HCT116 (cell line): ENCODE measurements at regions not wholly inside any gene's neighbourhood (a gene's known extent, or its start where the extent isn't known, plus 50 kb on each side); places are given as distances from the start of the nearest gene placed in this dataset.

Experiments
- ATAC-seq: fragments of 200-7000 bp; cut with Tn5 transposase; 2 replicates; pipeline ENCODE4 v1.9.1; 2020; ENCODE audit warnings: mild to moderate bottlenecking, moderate library complexity
- BruUV-seq: library from RNA; stranded (reverse); fragments of 400-500 nt; replicated peaks from 2 replicates; lab custom pipeline; 2021; lab: Mats Ljungman, UMichigan
- CTCF ChIA-PET: fragments of 300-600 bp; sonication (Branson Sonifier 250); formaldehyde crosslinking; loops from one replicate; lab custom pipeline; 2021; ENCODE audit warnings: antibody characterized with exemption; lab: Charles Lee
- POLR2A ChIA-PET: fragments of 300-600, 350-600 bp; sonication (Branson Sonifier 250); formaldehyde crosslinking; loops from one replicate; lab custom pipeline; 2021; ENCODE audit warnings: antibody characterized with exemption; lab: Charles Lee
- RAD21 ChIA-PET, 2 experiments: fragments of 300-600 bp; sonication (Branson Sonifier 250); formaldehyde crosslinking; loops; one replicate each; lab custom pipeline; 2023; ENCODE audit warnings: low total read pairs in 2 of 2; ENCODE audit not compliant: uncharacterized antibody in 2 of 2, unreplicated experiment in 2 of 2, low non-redundant PET in 1 of 2; lab: Charles Lee
- DNase-seq: peaks from one replicate; pipeline ENCODE4 v3.0.0-alpha.2; 2010; ENCODE audit warnings: low read depth, low spot score
- H2AFZ ChIP-seq: fragments of 200-600 bp; shearing (Covaris generic), sonication (generic); 2 replicates; pipeline ENCODE4 v1.6.1; 2017; ENCODE audit warnings: low read depth, mixed run types, mixed read lengths, antibody characterized with exemption, low read length; ENCODE audit not compliant: poor library complexity, severe bottlenecking
- H3K27ac ChIP-seq: 2 replicates; pipeline ENCODE4 v1.5.1; 2012; ENCODE audit warnings: low read depth, low read length
- H3K27me3 ChIP-seq: fragments of 200-600 bp; sonication (generic); 2 replicates; pipeline ENCODE4 v1.6.1; 2016; ENCODE audit warnings: mixed run types, low read length, mixed read lengths; ENCODE audit not compliant: insufficient read depth
- H3K36me3 ChIP-seq, 2 experiments: fragments of 200-500 bp in 1 of 2; fragments of 200-600 bp in 1 of 2; sonication (Bioruptor generic) in 1 of 2; sonication (generic) in 1 of 2; 2 replicates each; pipeline versions ENCODE4 v1.5.1 to v1.6.1; 2014 to 2016; ENCODE audit warnings: low read length in 2 of 2, inconsistent platforms in 1 of 2, mixed read lengths in 1 of 2, mixed run types in 1 of 2; ENCODE audit not compliant: insufficient read depth in 2 of 2, control insufficient read depth in 1 of 2
- H3K4me1 ChIP-seq, 2 experiments: fragments of 200-600 bp in 1 of 2; sonication (generic) in 1 of 2; 2 replicates each; pipeline versions ENCODE4 v1.5.1 to v1.6.1; 2012 to 2017; ENCODE audit warnings: low read length in 2 of 2, inconsistent platforms in 1 of 2, mild to moderate bottlenecking in 1 of 2, mixed read lengths in 1 of 2, mixed run types in 1 of 2, moderate library complexity in 1 of 2; ENCODE audit not compliant: insufficient read depth in 2 of 2, control insufficient read depth in 1 of 2
- H3K4me2 ChIP-seq: fragments of 200-600 bp; sonication (generic); 2 replicates; pipeline ENCODE4 v1.6.1; 2017; ENCODE audit warnings: mixed run types, low read length, mixed read lengths
- H3K4me3 ChIP-seq, 2 experiments: fragments of 200-600 bp in 1 of 2; sonication (generic) in 1 of 2; replicated peaks in 1 of 2; 2 replicates each; pipeline ENCODE4 v1.5.1; 2011 to 2016; ENCODE audit warnings: low read length in 2 of 2, control low read depth in 1 of 2, low read depth in 1 of 2, mild to moderate bottlenecking in 1 of 2, mixed read lengths in 1 of 2, mixed run types in 1 of 2
- H3K79me2 ChIP-seq: fragments of 200-600 bp; sonication (generic); 2 replicates; pipeline ENCODE4 v1.6.1; 2017; ENCODE audit warnings: mild to moderate bottlenecking, mixed run types, low read length, moderate library complexity, mixed read lengths; ENCODE audit not compliant: insufficient read depth
- H3K9ac ChIP-seq: fragments of 200-600 bp; sonication (generic); 2 replicates; pipeline ENCODE4 v1.6.1; 2016; ENCODE audit warnings: low read length, mixed read lengths
- H3K9me2 ChIP-seq: fragments of 200-600 bp; sonication (generic), shearing (Covaris generic); 2 replicates; pipeline ENCODE4 v1.6.1; 2017; ENCODE audit warnings: mixed run types, mild to moderate bottlenecking, moderate library complexity; ENCODE audit not compliant: insufficient read depth
- H3K9me3 ChIP-seq, 2 experiments: fragments of 200-500 bp in 1 of 2; fragments of 200-600 bp in 1 of 2; sonication (Bioruptor generic) in 1 of 2; sonication (generic) in 1 of 2; 2 replicates each; pipeline ENCODE4 v1.6.1; 2014 to 2017; ENCODE audit warnings: low read length in 2 of 2, mixed read lengths in 2 of 2, inconsistent platforms in 1 of 2, low read depth in 1 of 2, mild to moderate bottlenecking in 1 of 2, mixed run types in 1 of 2, moderate library complexity in 1 of 2; ENCODE audit not compliant: control insufficient read depth in 1 of 2, insufficient read depth in 1 of 2
- H4K20me1 ChIP-seq: fragments of 200-600 bp; sonication (generic), shearing (Covaris generic); 2 replicates; pipeline ENCODE4 v1.6.1; 2017; ENCODE audit warnings: mixed run types, mild to moderate bottlenecking, moderate library complexity; ENCODE audit not compliant: insufficient read depth
- ATF3 ChIP-seq: IDR thresholded peaks from 2 replicates; pipeline ENCODE4 v1.6.1; 2012
- CEBPB ChIP-seq: IDR thresholded peaks from 2 replicates; pipeline ENCODE4 v1.6.1; 2012; ENCODE audit warnings: low read depth
- EGR1 ChIP-seq: IDR thresholded peaks from 2 replicates; pipeline ENCODE4 v1.6.1; 2012; ENCODE audit warnings: low read depth
- ELF1 ChIP-seq: IDR thresholded peaks from 2 replicates; pipeline ENCODE4 v1.6.1; 2012; ENCODE audit warnings: low read depth, borderline replicate concordance
- EZH2phosphoT487 ChIP-seq: fragments of 200-600 bp; IDR thresholded peaks from 2 replicates; pipeline ENCODE4 v1.6.1; 2018; ENCODE audit warnings: antibody characterized with exemption, borderline replicate concordance
- FOSL1 ChIP-seq: IDR thresholded peaks from 2 replicates; pipeline ENCODE4 v1.6.1; 2012; ENCODE audit warnings: low read depth
- MAX ChIP-seq: IDR thresholded peaks from 2 replicates; pipeline ENCODE4 v1.6.1; 2012
- POLR2A ChIP-seq: IDR thresholded peaks from 2 replicates; pipeline ENCODE4 v1.7.0; 2011; ENCODE audit warnings: borderline replicate concordance; ENCODE audit not compliant: insufficient read depth, insufficient read length; ENCODE audit errors: extremely low read depth
- POLR2AphosphoS5 ChIP-seq: IDR thresholded peaks from 2 replicates; pipeline ENCODE4 v1.6.1; 2011; ENCODE audit warnings: mild to moderate bottlenecking, low read depth, low read length, moderate library complexity
- SIN3A ChIP-seq: IDR thresholded peaks from 2 replicates; pipeline ENCODE4 v1.6.1; 2012; ENCODE audit warnings: low read depth
- SRF ChIP-seq: IDR thresholded peaks from 2 replicates; pipeline ENCODE4 v1.6.1; 2012; ENCODE audit warnings: low read depth
- TCF7L2 ChIP-seq: IDR thresholded peaks from 2 replicates; pipeline ENCODE4 v1.7.0; 2011; ENCODE audit warnings: borderline replicate concordance, inconsistent platforms; ENCODE audit not compliant: insufficient read depth, insufficient read length; ENCODE audit errors: extremely low read depth
- YY1 ChIP-seq: IDR thresholded peaks from 2 replicates; pipeline ENCODE4 v1.6.1; 2011; ENCODE audit warnings: low read length, low read depth, moderate library complexity, mild to moderate bottlenecking; ENCODE audit not compliant: insufficient replicate concordance; ENCODE audit errors: extremely low read depth
- ZBTB33 ChIP-seq: IDR thresholded peaks from 2 replicates; pipeline ENCODE4 v1.6.1; 2011; ENCODE audit warnings: mild to moderate bottlenecking, low read length, moderate library complexity; ENCODE audit not compliant: insufficient replicate concordance; ENCODE audit errors: extremely low read depth
- ZFX ChIP-seq: fragments of 450-650 bp; IDR thresholded peaks from 2 replicates; pipeline ENCODE4 v1.6.1; 2017
- ZNF274 ChIP-seq: fragments of 200-500 bp; sonication (Bioruptor generic); IDR thresholded peaks from 2 replicates; pipeline ENCODE4 v1.6.1; 2014; ENCODE audit warnings: mild to moderate bottlenecking, low read depth, low read length, inconsistent platforms
- intact Hi-C: fragments of 100-400 bp; cut with micrococcal nuclease; formaldehyde crosslinking; loops from 2 replicates; pipeline ENCODE4 v1.10.0; 2022

- ChIA-PET RAD21 (no interaction called here), POLR2A (no interaction called here), CTCF (no interaction called here)
- Histone ChIP-seq H3K79me2 (no peaks in the 10 kb centered on the region), H3K4me3 (no peak overlapping the region), H3K9me3 (peaks cover 0 to 5% of the 10 kb centered on the region in 2 experiments; a peak in 1 of 4 replicates), H3K36me3 (no peaks in the 10 kb centered on the region), H3K27ac (no peak overlapping the region), H3K4me1 (no peaks in the 10 kb centered on the region), H4K20me1 (no peaks in the 10 kb centered on the region), H3K9ac (no peak overlapping the region), H3K4me2 (no peak overlapping the region)
- no peak for DNase-seq
- ATAC-seq: no peak
- intact Hi-C loops: no loop called here
- no peak for TF ChIP-seq SIN3A
- no peak for TF ChIP-seq CEBPB
- no peak for TF ChIP-seq ZNF274
- TF ChIP-seq EZH2phosphoT487: no peak
- TF ChIP-seq YY1: no peak
- TF ChIP-seq POLR2A: no peak
- no peak for TF ChIP-seq TCF7L2
- TF ChIP-seq SRF: no peak
- no peak for TF ChIP-seq FOSL1
- no peak for TF ChIP-seq ATF3
- TF ChIP-seq POLR2AphosphoS5: no peak
- TF ChIP-seq, all 23 proteins: peak for 0
- Histone ChIP-seq H2AFZ (no peak overlapping the region), H3K9me2 (no peaks in the 10 kb centered on the region), H3K27me3 (no peaks in the 10 kb centered on the region; the same call in 1 of the 2 replicates)
- BruUV-seq: no TSS peak
These were observed 214.9 kb upstream of the KCNG1 start for GRCh38 chr20:51237791-51238190.

- ChIA-PET CTCF (no interaction called here), POLR2A (no interaction called here), RAD21 (no interaction called here)
- BruUV-seq: no TSS peak
- H2AFZ ChIP-seq: no peak overlapping the region
- no peak overlapping the region for H3K4me3 ChIP-seq
- peaks cover under 1% of the 10 kb centered on the region; the same call in 1 of the 2 replicates for H3K27me3 ChIP-seq
- intact Hi-C loops: no loop called here
- no peaks in the 10 kb centered on the region for H3K79me2 ChIP-seq
- no peaks in the 10 kb centered on the region for H3K36me3 ChIP-seq
- DNase-seq: no peak
- ATAC-seq: no peak
- H3K4me2 ChIP-seq: no peak overlapping the region
- H3K9me3 ChIP-seq: peaks cover 0 to under 1% of the 10 kb centered on the region in 2 experiments; a peak in 1 of 4 replicates
- H4K20me1 ChIP-seq: no peaks in the 10 kb centered on the region
- H3K4me1 ChIP-seq: no peaks in the 10 kb centered on the region
- no peaks in the 10 kb centered on the region for H3K9me2 ChIP-seq
- H3K27ac ChIP-seq: no peak overlapping the region
- H3K9ac ChIP-seq: no peak overlapping the region
- TF ChIP-seq ZBTB33 (no peak), FOSL1 (no peak), MAX (no peak), CEBPB (no peak), POLR2A (no peak), ZFX (no peak), ATF3 (no peak), SIN3A (no peak), EGR1 (no peak), SRF (no peak), ELF1 (no peak)
These were observed 214.4 kb upstream of the KCNG1 start for GRCh38 chr20:51237278-51237677.
